ENCODE measurements at regions not wholly inside any gene's neighbourhood (a gene's known extent, or its start where the extent isn't known, plus 50 kb on each side); places are given as distances from the start of the nearest gene placed in this dataset.

GRCh38 chrX:9351126-9351525 is 113.7 kb upstream of the TBL1X start:
- H3K4me1 Mint-ChIP-seq = peaks cover 16 to 25% of the 10 kb centered on the region in 2 donors
- no peaks in the 10 kb centered on the region for H3K36me3 Mint-ChIP-seq
- H3K9me3 Mint-ChIP-seq = peaks cover 2 to 6% of the 10 kb centered on the region in 2 donors
- H3K27ac Mint-ChIP-seq = peak overlapping the region; percentile 91
- DNase-seq (no peak), ATAC-seq (replicated peaks) (no peak)
- H3K27me3 Mint-ChIP-seq = no peaks in the 10 kb centered on the region
- no peak overlapping the region for H3K4me3 Mint-ChIP-seq

- DNase-seq = no peak
- Mint-ChIP-seq H3K4me1 (peaks cover 16 to 25% of the 10 kb centered on the region in 2 donors), H3K27me3 (peaks cover 0 to 5% of the 10 kb centered on the region in 2 donors), H3K36me3 (no peaks in the 10 kb centered on the region), H3K27ac (peak overlapping the region; percentile 91), H3K9me3 (peaks cover 2 to 6% of the 10 kb centered on the region in 2 donors), H3K4me3 (peak overlapping the region; percentile 59 to 67)
- peak; percentile 80 for ATAC-seq (replicated peaks)
These were observed 112.6 kb upstream of the TBL1X start for GRCh38 chrX:9352243-9352642.

DNA sequence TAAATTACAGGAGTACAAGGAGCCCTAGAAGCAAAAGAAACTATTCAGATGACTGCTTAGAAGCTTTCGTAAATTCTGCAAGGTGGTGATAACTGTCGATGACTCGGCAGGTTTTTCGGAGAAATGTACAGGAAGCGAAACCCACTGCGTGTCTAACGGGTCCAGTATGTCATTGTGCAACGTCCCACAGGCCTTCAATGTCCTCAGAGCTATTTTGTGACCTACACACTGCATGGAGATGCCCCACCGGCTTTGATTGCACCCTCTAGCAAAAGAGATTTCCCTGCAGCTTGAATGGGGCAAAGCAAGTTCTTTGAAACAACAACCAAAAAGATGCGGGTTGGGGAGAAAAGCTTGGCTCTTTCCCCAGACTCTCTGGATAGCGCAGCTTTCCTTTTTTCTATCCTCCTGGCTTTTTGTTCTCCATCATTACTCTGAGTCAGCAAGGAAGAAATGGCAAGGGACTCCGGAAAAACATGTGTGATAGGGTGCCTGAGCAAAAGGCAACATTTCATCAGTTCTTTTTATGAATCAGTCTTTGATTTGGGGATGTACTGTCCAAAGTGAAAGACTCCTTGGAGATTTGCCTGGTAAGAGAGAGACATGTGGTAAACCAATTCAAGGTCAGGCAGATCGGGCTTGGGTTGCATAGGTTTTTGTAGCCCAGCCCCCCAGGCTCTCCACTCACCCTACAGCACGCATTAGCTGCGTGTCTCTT is 112.0 kb upstream of the TBL1X start:
- peaks cover 0 to 5% of the 10 kb centered on the region in 2 donors for H3K27me3 Mint-ChIP-seq
- H3K4me3 Mint-ChIP-seq = peak overlapping the region; percentile 59 to 67
- DNase-seq (peak; percentile 36), ATAC-seq (replicated peaks) (peak; percentile 81 to 84)
- H3K9me3 Mint-ChIP-seq = peaks cover 2 to 6% of the 10 kb centered on the region in 2 donors
- H3K4me1 Mint-ChIP-seq = peaks cover 16 to 25% of the 10 kb centered on the region in 2 donors
- H3K36me3 Mint-ChIP-seq = no peaks in the 10 kb centered on the region
- H3K27ac Mint-ChIP-seq = peak overlapping the region; percentile 91

DNA sequence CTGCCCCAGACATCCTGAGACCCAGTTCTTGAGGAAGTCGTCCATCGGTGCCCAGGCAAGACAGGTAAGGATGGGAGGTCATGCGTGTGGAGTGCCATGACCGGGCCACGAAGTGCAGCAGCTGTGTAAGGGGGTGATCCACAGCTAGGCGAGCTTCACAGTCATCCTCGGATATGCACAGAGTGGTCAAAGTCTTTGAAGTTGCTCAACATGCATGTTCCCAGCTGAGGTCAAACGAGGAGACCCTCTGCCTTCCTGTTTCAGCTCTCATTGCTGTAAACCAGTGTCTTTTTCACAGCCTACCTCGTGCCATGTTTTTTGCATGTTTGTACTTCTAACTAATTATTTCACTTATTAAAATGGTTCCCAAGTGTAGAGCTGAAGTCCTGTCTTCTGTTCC is 109.9 kb upstream of the TBL1X start:
- ATAC-seq (replicated peaks) (no peak), DNase-seq (no peak)
- no peak overlapping the region for H3K4me3 Mint-ChIP-seq
- H3K36me3 Mint-ChIP-seq = no peaks in the 10 kb centered on the region
- H3K27ac Mint-ChIP-seq = no peak overlapping the region
- peaks cover 14 to 25% of the 10 kb centered on the region in 2 donors for H3K4me1 Mint-ChIP-seq
- H3K27me3 Mint-ChIP-seq = peaks cover 0 to 5% of the 10 kb centered on the region in 2 donors
- H3K9me3 Mint-ChIP-seq = peaks cover 2 to 6% of the 10 kb centered on the region in 2 donors

GRCh38 chrX:9355739-9356138 is 109.1 kb upstream of the TBL1X start:
- H3K27ac Mint-ChIP-seq = no peak overlapping the region

GRCh38 chrX:9356846-9357245 is 108.0 kb upstream of the TBL1X start:
- Mint-ChIP-seq H3K4me1 (peaks cover 8 to 20% of the 10 kb centered on the region in 2 donors), H3K36me3 (no peaks in the 10 kb centered on the region), H3K9me3 (peaks cover 2 to 5% of the 10 kb centered on the region in 2 donors), H3K4me3 (no peak overlapping the region), H3K27ac (no peak overlapping the region), H3K27me3 (peaks cover 0 to 5% of the 10 kb centered on the region in 2 donors)
- DNase-seq (no peak), ATAC-seq (replicated peaks) (no peak)

More at GRCh38 chrX:9355739-9356138, 109.1 kb upstream of the TBL1X start:
- Mint-ChIP-seq H3K4me1 (peaks cover 14 to 25% of the 10 kb centered on the region in 2 donors), H3K4me3 (no peak overlapping the region), H3K36me3 (no peaks in the 10 kb centered on the region), H3K9me3 (peaks cover 2 to 6% of the 10 kb centered on the region in 2 donors), H3K27me3 (peaks cover 0 to 5% of the 10 kb centered on the region in 2 donors)
- DNase-seq (no peak), ATAC-seq (replicated peaks) (no peak)

- Mint-ChIP-seq H3K4me3 (no peak overlapping the region), H3K36me3 (no peaks in the 10 kb centered on the region)
- no peak for ATAC-seq (replicated peaks)
These were observed 107.2 kb upstream of the TBL1X start for GRCh38 chrX:9357518-9358114.

DNA sequence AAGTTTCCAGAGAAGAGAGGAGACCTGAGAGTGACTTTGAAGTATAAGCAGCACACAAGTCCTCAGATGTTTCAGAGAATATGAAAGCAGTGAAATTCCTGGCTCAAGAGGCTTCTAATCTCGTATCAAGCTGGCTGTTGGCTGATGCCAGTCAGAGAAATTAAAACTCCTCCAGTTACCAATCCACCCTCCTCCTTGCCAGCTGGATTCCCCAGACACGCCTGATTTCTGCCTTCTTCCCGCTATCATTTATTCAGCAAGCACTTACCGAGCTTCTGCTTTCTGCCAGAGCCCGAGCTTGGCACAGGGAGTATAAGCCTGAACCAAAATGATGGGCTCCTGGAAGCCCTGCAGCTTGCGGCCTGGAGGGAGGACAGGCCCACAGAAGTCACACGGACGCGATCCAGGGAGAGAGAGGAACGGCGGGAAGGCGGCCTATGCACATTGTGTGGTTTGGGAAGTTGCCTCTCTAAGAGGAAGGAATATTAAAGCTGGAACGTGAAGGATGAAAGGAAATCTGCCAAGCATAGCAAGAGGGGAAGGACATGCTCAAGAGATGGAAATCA is 102.4 kb upstream of the TBL1X start:
- ATAC-seq (replicated peaks) (no peak), DNase-seq (no peak)
- H3K4me1 Mint-ChIP-seq = no peaks in the 10 kb centered on the region
- no peak overlapping the region for H3K4me3 Mint-ChIP-seq
- no peaks in the 10 kb centered on the region for H3K36me3 Mint-ChIP-seq
- H3K27me3 Mint-ChIP-seq = no peaks in the 10 kb centered on the region
- H3K9me3 Mint-ChIP-seq = peaks cover 0 to 6% of the 10 kb centered on the region in 2 donors
- no peak overlapping the region for H3K27ac Mint-ChIP-seq

More at GRCh38 chrX:9357518-9358114, 107.2 kb upstream of the TBL1X start:
- Mint-ChIP-seq H3K27me3 (peaks cover 0 to 5% of the 10 kb centered on the region in 2 donors), H3K27ac (no peak overlapping the region), H3K9me3 (peaks cover 2 to 6% of the 10 kb centered on the region in 2 donors), H3K4me1 (peaks cover 6 to 13% of the 10 kb centered on the region in 2 donors)
- DNase-seq = no peak

GRCh38 chrX:9367421-9367820 is 97.4 kb upstream of the TBL1X start:
- ATAC-seq (replicated peaks) (no peak), DNase-seq (no peak)
- Mint-ChIP-seq H3K36me3 (no peaks in the 10 kb centered on the region), H3K27ac (no peak overlapping the region), H3K27me3 (no peaks in the 10 kb centered on the region), H3K4me3 (no peak overlapping the region), H3K9me3 (peaks cover 0 to 6% of the 10 kb centered on the region in 2 donors), H3K4me1 (peaks cover 2 to 8% of the 10 kb centered on the region in 2 donors)

DNA sequence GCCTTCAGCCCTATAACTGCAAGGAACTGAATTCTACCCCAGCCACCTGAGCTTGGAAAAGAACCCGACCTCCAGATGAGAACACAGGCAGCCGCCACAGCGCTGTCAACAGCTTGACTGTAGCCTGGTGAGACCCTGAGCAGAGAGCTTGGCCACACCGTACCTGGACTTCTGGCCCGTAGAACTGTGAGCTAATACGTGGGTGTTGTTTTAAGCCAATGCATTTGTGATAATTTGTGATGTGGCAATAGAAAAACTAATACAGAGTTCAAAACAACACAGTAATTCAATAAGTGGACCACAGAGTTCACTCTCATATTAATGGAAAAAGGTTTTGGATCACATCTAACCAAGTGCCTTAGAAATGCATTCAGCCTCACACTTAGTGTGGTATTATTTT is 96.6 kb upstream of the TBL1X start:
- Mint-ChIP-seq H3K27me3 (peaks cover 5% of the 10 kb centered on the region in 2 donors), H3K27ac (no peak overlapping the region), H3K9me3 (no peaks in the 10 kb centered on the region), H3K4me3 (no peak overlapping the region), H3K36me3 (no peaks in the 10 kb centered on the region), H3K4me1 (peaks cover 2 to 8% of the 10 kb centered on the region in 2 donors)
- ATAC-seq (replicated peaks) = no peak
- no peak for DNase-seq

- no peaks in the 10 kb centered on the region for H3K36me3 Mint-ChIP-seq
These were observed 95.0 kb upstream of the TBL1X start for GRCh38 chrX:9369802-9370291.

GRCh38 chrX:9370893-9371292 is 94.0 kb upstream of the TBL1X start:
- ATAC-seq (replicated peaks) = peak in 1 of 2 donors; percentile 38
- H3K36me3 Mint-ChIP-seq = no peaks in the 10 kb centered on the region
- no peak overlapping the region for H3K27ac Mint-ChIP-seq
- peaks cover 8 to 9% of the 10 kb centered on the region in 2 donors for H3K27me3 Mint-ChIP-seq
- no peaks in the 10 kb centered on the region for H3K9me3 Mint-ChIP-seq
- no peak for DNase-seq
- H3K4me1 Mint-ChIP-seq = peaks cover 2 to 8% of the 10 kb centered on the region in 2 donors
- H3K4me3 Mint-ChIP-seq = no peak overlapping the region

More at GRCh38 chrX:9369802-9370291, 95.0 kb upstream of the TBL1X start:
- no peak overlapping the region for H3K4me3 Mint-ChIP-seq
- H3K4me1 Mint-ChIP-seq = peaks cover 2 to 8% of the 10 kb centered on the region in 2 donors
- ATAC-seq (replicated peaks) (peak; percentile 25 to 29), DNase-seq (no peak)
- no peaks in the 10 kb centered on the region for H3K9me3 Mint-ChIP-seq
- H3K27ac Mint-ChIP-seq = no peak overlapping the region
- H3K27me3 Mint-ChIP-seq = peaks cover 8 to 9% of the 10 kb centered on the region in 2 donors

DNA sequence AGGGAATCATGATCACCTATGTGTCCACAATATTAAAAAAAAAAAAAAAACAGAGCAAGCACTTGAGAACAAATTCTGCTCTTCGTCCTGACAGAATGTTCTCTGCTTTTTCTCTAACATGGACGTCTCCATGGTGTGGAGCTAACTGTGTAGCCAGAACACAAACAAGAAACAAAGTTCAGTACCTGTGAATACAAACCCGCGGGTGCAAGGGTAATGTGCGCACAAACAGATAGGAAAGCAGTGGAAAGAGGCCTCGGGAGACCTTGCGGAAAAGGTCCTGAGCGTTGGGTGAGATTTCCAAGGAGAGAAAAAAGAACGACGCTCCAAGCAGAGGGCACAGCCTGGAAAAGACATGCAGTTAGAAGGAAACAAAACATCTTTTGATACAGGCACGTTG is 92.0 kb upstream of the TBL1X start:
- H3K9me3 Mint-ChIP-seq = no peaks in the 10 kb centered on the region

GRCh38 chrX:9373789-9374188 is 91.1 kb upstream of the TBL1X start:
- H3K27ac Mint-ChIP-seq = no peak overlapping the region
- H3K9me3 Mint-ChIP-seq = peaks cover 0 to 3% of the 10 kb centered on the region in 2 donors
- H3K36me3 Mint-ChIP-seq = no peaks in the 10 kb centered on the region
- peaks cover 8 to 13% of the 10 kb centered on the region in 2 donors for H3K27me3 Mint-ChIP-seq
- ATAC-seq (replicated peaks) = no peak
- peaks cover 2 to 8% of the 10 kb centered on the region in 2 donors for H3K4me1 Mint-ChIP-seq
- no peak for DNase-seq
- no peak overlapping the region for H3K4me3 Mint-ChIP-seq

More for the DNA sequence above, 92.0 kb upstream of the TBL1X start:
- no peak for ATAC-seq (replicated peaks)
- Mint-ChIP-seq H3K36me3 (no peaks in the 10 kb centered on the region), H3K27me3 (peaks cover 8 to 9% of the 10 kb centered on the region in 2 donors), H3K27ac (no peak overlapping the region), H3K4me1 (peaks cover 2 to 8% of the 10 kb centered on the region in 2 donors), H3K4me3 (no peak overlapping the region)
- DNase-seq = no peak

All from stimulated activated naive B cell treated with anti-CD40 and anti-IgM and Interleukin-4, amounts not matched to agents 10 μg/mL and 1 μg/mL and 100 μg/mL, for 72 hours (primary cell).